Skeletal muscle satellite cell (primary cell): ENCODE measurements at regions not wholly inside any gene's neighbourhood (a gene's known extent, or its start where the extent isn't known, plus 50 kb on each side); places are given as distances from the start of the nearest gene placed in this dataset.

Experiments
- H3K27me3 ChIP-seq: 2 replicates; pipeline ENCODE4 v1.7.0; 2013; ENCODE audit warnings: low read length; ENCODE audit not compliant: control insufficient read depth, insufficient read depth
- H3K36me3 ChIP-seq: 2 replicates; pipeline ENCODE4 v1.7.0; 2013; ENCODE audit warnings: mild to moderate bottlenecking, control low read depth, low read length; ENCODE audit not compliant: insufficient read depth
- H3K4me1 ChIP-seq: 2 replicates; pipeline ENCODE4 v1.7.0; 2013; ENCODE audit warnings: low read length; ENCODE audit not compliant: control insufficient read depth, insufficient read depth
- H3K4me2 ChIP-seq: 2 replicates; pipeline ENCODE4 v1.7.0; 2013; ENCODE audit warnings: mild to moderate bottlenecking, low read length
- H3K4me3 ChIP-seq: 2 replicates; pipeline ENCODE4 v1.7.0; 2013; ENCODE audit warnings: low read length
- H3K9ac ChIP-seq: 2 replicates; pipeline ENCODE4 v1.7.0; 2013; ENCODE audit warnings: mild to moderate bottlenecking, low read depth, low read length, moderate library complexity
- H3K9me3 ChIP-seq: replicated peaks from 2 replicates; pipeline ENCODE4 v1.7.0; 2013; ENCODE audit warnings: mild to moderate bottlenecking, control low read depth, low read length

GRCh38 chr12:67594888-67595287 is 53.7 kb upstream of the DYRK2 start:
- no peaks in the 10 kb centered on the region for H3K9me3 ChIP-seq
- H3K27me3 ChIP-seq: no peaks in the 10 kb centered on the region
- H3K4me1 ChIP-seq: peaks cover 13% of the 10 kb centered on the region
- no peak overlapping the region for H3K9ac ChIP-seq
- no peak overlapping the region for H3K4me3 ChIP-seq
- no peak overlapping the region for H3K4me2 ChIP-seq
- H3K36me3 ChIP-seq: no peaks in the 10 kb centered on the region

GRCh38 chr12:67595365-67595764 is 53.2 kb upstream of the DYRK2 start:
- Histone ChIP-seq H3K27me3 (no peaks in the 10 kb centered on the region), H3K9ac (no peak overlapping the region), H3K4me3 (no peak overlapping the region), H3K36me3 (no peaks in the 10 kb centered on the region), H3K4me1 (peaks cover 13% of the 10 kb centered on the region), H3K9me3 (no peaks in the 10 kb centered on the region), H3K4me2 (no peak overlapping the region)

DNA sequence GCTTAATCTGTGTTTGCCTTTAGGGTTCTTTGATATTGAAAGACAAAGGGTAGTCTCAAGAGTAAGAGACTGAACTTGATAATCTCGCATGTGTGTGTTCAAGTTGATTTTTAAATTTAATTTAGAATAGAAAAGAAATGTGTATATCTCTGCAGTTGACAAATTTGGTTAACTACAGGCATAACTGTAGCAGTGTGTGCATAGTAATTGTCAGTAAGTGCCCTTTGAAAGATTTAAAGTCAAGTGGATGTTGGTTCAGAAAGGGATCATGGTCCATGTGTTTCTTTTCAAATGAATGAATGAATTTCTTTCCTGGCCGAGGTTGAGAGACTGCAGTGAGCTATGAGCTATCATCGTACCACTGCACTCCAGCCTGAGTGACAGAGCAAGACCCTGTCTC is 49.9 kb upstream of the DYRK2 start:
- no peaks in the 10 kb centered on the region for H3K27me3 ChIP-seq
- no peak overlapping the region for H3K4me3 ChIP-seq
- H3K4me1 ChIP-seq: peaks cover 3% of the 10 kb centered on the region
- H3K4me2 ChIP-seq: no peak overlapping the region
- no peaks in the 10 kb centered on the region for H3K9me3 ChIP-seq
- no peak overlapping the region for H3K9ac ChIP-seq
- no peaks in the 10 kb centered on the region for H3K36me3 ChIP-seq
